IMR-90 (cell line): ENCODE measurements at regions not wholly inside any gene's neighbourhood (a gene's known extent, or its start where the extent isn't known, plus 50 kb on each side); places are given as distances from the start of the nearest gene placed in this dataset.

Experiments used
- ATAC-seq: fragments of 200-7000 bp; cut with Tn5 transposase; 2 replicates; pipeline ENCODE4 v1.9.1; 2020; ENCODE audit warnings: low read depth, mild to moderate bottlenecking, moderate library complexity
- BruUV-seq: library from RNA; stranded (reverse); fragments of 400-500 nt; replicated peaks from 2 replicates; lab custom pipeline; 2021; lab: Mats Ljungman, UMichigan
- CTCF ChIA-PET: fragments of 300-600 bp; formaldehyde crosslinking; extraction: SDS; loops from one replicate; lab custom pipeline; 2021; ENCODE audit warnings: antibody characterized with exemption; lab: Yijun Ruan, JAX
- POLR2A ChIA-PET: fragments of 300-600 bp; sonication (Branson Sonifier 250); formaldehyde crosslinking; loops from one replicate; lab custom pipeline; 2022; ENCODE audit warnings: antibody characterized with exemption; ENCODE audit not compliant: unreplicated experiment; lab: Charles Lee
- DNase-seq: peaks from one replicate; pipeline ENCODE4 v3.0.0; 2013
- H2AFZ ChIP-seq: replicated peaks from 2 replicates; pipeline ENCODE3; 2013; ENCODE audit warnings: low read length, mild to moderate bottlenecking; ENCODE audit not compliant: poor library complexity
- H2AK5ac ChIP-seq: 2 replicates; pipeline ENCODE4 v1.6.1; 2013; ENCODE audit warnings: low read depth, low read length, inconsistent platforms
- H2AK9ac ChIP-seq: replicated peaks from 2 replicates; pipeline ENCODE3; 2013; ENCODE audit warnings: mild to moderate bottlenecking, low read depth, low read length, moderate library complexity; ENCODE audit not compliant: poor library complexity
- H2BK120ac ChIP-seq: 2 replicates; pipeline ENCODE4 v1.6.1; 2013; ENCODE audit warnings: low read depth, low read length, inconsistent platforms
- H2BK15ac ChIP-seq: 3 replicates; pipeline ENCODE4 v1.6.1; 2013; ENCODE audit warnings: low read depth, low read length, inconsistent platforms
- H2BK20ac ChIP-seq: 2 replicates; pipeline ENCODE4 v1.6.1; 2013; ENCODE audit warnings: low read depth, mild to moderate bottlenecking, inconsistent platforms, low read length, moderate library complexity
- H2BK5ac ChIP-seq: 2 replicates; pipeline ENCODE4 v1.6.1; 2013; ENCODE audit warnings: mild to moderate bottlenecking, low read depth, low read length, inconsistent platforms; ENCODE audit not compliant: poor library complexity, severe bottlenecking
- H3K14ac ChIP-seq: replicated peaks from 2 replicates; pipeline ENCODE4 v1.6.1; 2013; ENCODE audit warnings: low read depth, low read length, inconsistent platforms
- H3K18ac ChIP-seq: 2 replicates; pipeline ENCODE4 v1.6.1; 2013; ENCODE audit warnings: low read depth, low read length, control low read depth
- H3K23ac ChIP-seq: 2 replicates; pipeline ENCODE4 v1.6.1; 2013; ENCODE audit warnings: low read depth, low read length, inconsistent platforms
- H3K27ac ChIP-seq: 2 replicates; pipeline ENCODE4 v1.5.1; 2013; ENCODE audit warnings: mild to moderate bottlenecking, control low read depth, low read length; ENCODE audit not compliant: insufficient read depth
- H3K27me3 ChIP-seq: 2 replicates; pipeline ENCODE4 v1.6.1; 2013; ENCODE audit warnings: low read length; ENCODE audit not compliant: control insufficient read depth, insufficient read depth
- H3K36me3 ChIP-seq: 2 replicates; pipeline ENCODE4 v1.6.1; 2013; ENCODE audit warnings: low read length, mixed read lengths; ENCODE audit not compliant: control insufficient read depth, insufficient read depth
- H3K4ac ChIP-seq: 2 replicates; pipeline ENCODE4 v1.6.1; 2013; ENCODE audit warnings: low read depth, low read length, inconsistent platforms
- H3K4me1 ChIP-seq: 2 replicates; pipeline ENCODE4 v1.6.1; 2013; ENCODE audit warnings: low read length, mixed read lengths; ENCODE audit not compliant: control insufficient read depth, insufficient read depth
- H3K4me2 ChIP-seq: 2 replicates; pipeline ENCODE4 v1.6.1; 2013; ENCODE audit warnings: low read depth, mild to moderate bottlenecking, control low read depth, low read length, moderate library complexity
- H3K4me3 ChIP-seq: 2 replicates; pipeline ENCODE4 v1.5.1; 2013; ENCODE audit warnings: low read depth, mild to moderate bottlenecking, control low read depth, low read length, moderate library complexity; ENCODE audit not compliant: insufficient read depth
- H3K56ac ChIP-seq: 2 replicates; pipeline ENCODE4 v1.6.1; 2013; ENCODE audit warnings: low read length, inconsistent platforms; ENCODE audit not compliant: insufficient read depth; ENCODE audit errors: extremely low read depth
- H3K79me1 ChIP-seq, 2 experiments: 2 replicates each; pipeline ENCODE4 v1.6.1; 2013; ENCODE audit warnings: low read length in 2 of 2, inconsistent platforms in 1 of 2, low read depth in 1 of 2
- H3K9ac ChIP-seq: 2 replicates; pipeline ENCODE4 v1.6.1; 2013; ENCODE audit warnings: low read depth, low read length, control low read depth
- H3K9me1 ChIP-seq: 2 replicates; pipeline ENCODE4 v1.6.1; 2013; ENCODE audit warnings: low read length, inconsistent platforms; ENCODE audit not compliant: insufficient read depth
- H3K9me3 ChIP-seq: 2 replicates; pipeline ENCODE4 v1.6.1; 2013; ENCODE audit warnings: low read length; ENCODE audit not compliant: control insufficient read depth, insufficient read depth
- H4K20me1 ChIP-seq: 2 replicates; pipeline ENCODE4 v1.6.1; 2013; ENCODE audit warnings: low read length, inconsistent platforms; ENCODE audit not compliant: insufficient read depth
- H4K5ac ChIP-seq: 2 replicates; pipeline ENCODE4 v1.6.1; 2013; ENCODE audit warnings: mild to moderate bottlenecking, low read depth, low read length, control low read depth
- H4K8ac ChIP-seq, 2 experiments: 2 replicates each; pipeline ENCODE4 v1.6.1; 2013; ENCODE audit warnings: low read depth in 2 of 2, low read length in 2 of 2, control low read depth in 1 of 2, inconsistent platforms in 1 of 2
- H4K91ac ChIP-seq: 2 replicates; pipeline ENCODE4 v1.6.1; 2013; ENCODE audit warnings: low read depth, low read length, inconsistent platforms; ENCODE audit not compliant: insufficient read depth
- BHLHE40 ChIP-seq: fragments of 150-350 bp; IDR thresholded peaks from 2 replicates; pipeline ENCODE4 v1.6.1; 2016; ENCODE audit warnings: mild to moderate bottlenecking, low read depth, low read length
- CEBPB ChIP-seq: IDR thresholded peaks from 2 replicates; pipeline ENCODE4 v1.6.1; 2012; ENCODE audit warnings: low read depth, low read length, improper control_type of control experiment
- CHD1 ChIP-seq: IDR thresholded peaks from 2 replicates; pipeline ENCODE4 v1.6.1; 2012; ENCODE audit warnings: low read depth, low read length, improper control_type of control experiment
- FOS ChIP-seq: fragments of 150-350 bp; IDR thresholded peaks from 2 replicates; pipeline ENCODE4 v1.6.1; 2016; ENCODE audit warnings: low read depth, low read length
- MAFK ChIP-seq: IDR thresholded peaks from 2 replicates; pipeline ENCODE4 v1.6.1; 2012; ENCODE audit warnings: low read depth, low read length, improper control_type of control experiment
- MAZ ChIP-seq: IDR thresholded peaks from 2 replicates; pipeline ENCODE4 v1.6.1; 2012; ENCODE audit warnings: low read depth, mild to moderate bottlenecking, low read length, improper control_type of control experiment, moderate library complexity, borderline replicate concordance
- MXI1 ChIP-seq: IDR thresholded peaks from 2 replicates; pipeline ENCODE4 v1.6.1; 2012; ENCODE audit warnings: low read depth, mild to moderate bottlenecking, low read length, moderate library complexity, borderline replicate concordance
- NFE2L2 ChIP-seq: fragments of 150-350 bp; IDR thresholded peaks from 2 replicates; pipeline ENCODE4 v1.6.1; 2016; ENCODE audit warnings: low read depth, mild to moderate bottlenecking, low read length
- POLR2A ChIP-seq: IDR thresholded peaks from 2 replicates; pipeline ENCODE4 v1.6.1; 2012; ENCODE audit warnings: mild to moderate bottlenecking, low read depth, low read length
- RAD21 ChIP-seq: IDR thresholded peaks from 2 replicates; pipeline ENCODE4 v1.6.1; 2012; ENCODE audit warnings: low read length, improper control_type of control experiment
- RCOR1 ChIP-seq: IDR thresholded peaks from 2 replicates; pipeline ENCODE4 v1.6.1; 2012; ENCODE audit warnings: mild to moderate bottlenecking, low read length, improper control_type of control experiment; ENCODE audit not compliant: insufficient replicate concordance
- RFX5 ChIP-seq: IDR thresholded peaks from 2 replicates; pipeline ENCODE4 v1.8.0; 2012; ENCODE audit warnings: low read depth, mild to moderate bottlenecking, low read length, moderate library complexity
- SMC3 ChIP-seq: fragments of 150-350 bp; IDR thresholded peaks from 2 replicates; pipeline ENCODE4 v1.6.1; 2016; ENCODE audit warnings: low read depth, mild to moderate bottlenecking, antibody characterized with exemption, low read length, moderate library complexity
- WGBS, 2 experiments: methylation state at CpG; one replicate each; pipeline versions ENCODE4 v1.1.5 to v1.1.7; 2013; ENCODE audit warnings: missing lambda C conversion rate in 2 of 2; ENCODE audit not compliant: insufficient read length in 1 of 2; ENCODE audit errors: extremely low coverage in 2 of 2; 5-methylcytosine and 5-hydroxymethylcytosine counted together
- dilution Hi-C: fragments of 300-500 bp; cut with HindIII; formaldehyde crosslinking; loops from one replicate; pipeline ENCODE4 v1.14.3; 2018; ENCODE audit warnings: low sequenced_read_pairs; ENCODE audit not compliant: unreplicated experiment
- in situ Hi-C: fragments of 300-500 bp; cut with MboI; formaldehyde crosslinking; loops from 3 replicates; pipeline ENCODE4 v1.14.3; 2019; ENCODE audit warnings: low sequenced_read_pairs, inconsistent platforms, mixed read lengths
- intact Hi-C: fragments of 100-400 bp; cut with micrococcal nuclease; formaldehyde crosslinking; loops from 2 replicates; pipeline ENCODE4 v1.10.0; 2022
- TF ChIP-seq, protein P1 (sequence below): fragments of 150-350 bp; IDR thresholded peaks from 2 replicates; pipeline ENCODE4 v1.6.1; 2017; ENCODE audit warnings: mild to moderate bottlenecking, antibody characterized with exemption, low read length, low read depth
- TF ChIP-seq, protein P2 (sequence below): conservative IDR thresholded peaks from 2 replicates; pipeline ENCODE4 v1.5.1; 2012; ENCODE audit warnings: mild to moderate bottlenecking, low read depth, low read length, improper control_type of control experiment
- TF ChIP-seq, protein P3 (sequence below): fragments of 150-350 bp; IDR thresholded peaks from 2 replicates; pipeline ENCODE4 v1.6.1; 2016; ENCODE audit warnings: low read depth, mild to moderate bottlenecking, low read length, moderate library complexity, borderline replicate concordance

DNA sequence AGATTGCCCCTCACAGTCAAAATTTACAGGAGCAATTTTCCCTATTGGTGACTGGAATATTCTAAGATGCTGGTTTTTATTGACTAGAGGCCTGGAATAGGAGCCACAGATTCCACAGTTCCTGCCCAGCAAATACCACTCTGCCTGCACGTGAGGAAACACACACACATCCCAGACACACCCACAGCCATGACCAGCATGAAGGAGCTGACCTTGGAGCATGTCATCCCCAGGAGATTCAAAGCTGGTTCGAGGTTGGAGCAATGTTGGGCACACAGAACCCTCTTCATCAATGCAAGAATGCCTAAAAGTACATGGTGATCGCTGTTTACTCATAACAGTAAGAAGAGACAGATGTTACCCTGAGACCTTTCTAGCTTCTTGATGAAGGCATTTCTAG lies 244.6 kb upstream of the FOXQ1 start:
- H2AK5ac ChIP-seq = peak overlapping the region; percentile 85
- H3K4me3 ChIP-seq = no peak overlapping the region
- no peak overlapping the region for H2AK9ac ChIP-seq
- H3K4me2 ChIP-seq = no peak overlapping the region
- intact Hi-C loops = no loop called here
- H3K27ac ChIP-seq = no peak overlapping the region
- WGBS, 2 experiments = 67% methylated on average over 1 of the region's 3 CpGs; no CpG with 5 or more reads in 1 of the 2 experiments
- H3K9me1 ChIP-seq = peaks cover 8% of the 10 kb centered on the region
- 0 out of 2 replicates have a peak overlapping the region, but pooled peaks have one; percentile 20 for H3K23ac ChIP-seq
- no peaks in the 10 kb centered on the region for H3K36me3 ChIP-seq
- peak overlapping the region; percentile 50 for H4K91ac ChIP-seq
- H3K14ac ChIP-seq = no peak overlapping the region
- TF ChIP-seq MAFK (no peak), POLR2A (no peak), RCOR1 (no peak), RAD21 (no peak), FOS (no peak), MXI1 (no peak), NFE2L2 (no peak), RFX5 (no peak), CHD1 (no peak), BHLHE40 (no peak), CEBPB (no peak), SMC3 (no peak), MAZ (no peak)
- TF ChIP-seq, protein P1, sequence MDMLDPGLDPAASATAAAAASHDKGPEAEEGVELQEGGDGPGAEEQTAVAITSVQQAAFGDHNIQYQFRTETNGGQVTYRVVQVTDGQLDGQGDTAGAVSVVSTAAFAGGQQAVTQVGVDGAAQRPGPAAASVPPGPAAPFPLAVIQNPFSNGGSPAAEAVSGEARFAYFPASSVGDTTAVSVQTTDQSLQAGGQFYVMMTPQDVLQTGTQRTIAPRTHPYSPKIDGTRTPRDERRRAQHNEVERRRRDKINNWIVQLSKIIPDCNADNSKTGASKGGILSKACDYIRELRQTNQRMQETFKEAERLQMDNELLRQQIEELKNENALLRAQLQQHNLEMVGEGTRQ = no peak
- TF ChIP-seq, protein P2, sequence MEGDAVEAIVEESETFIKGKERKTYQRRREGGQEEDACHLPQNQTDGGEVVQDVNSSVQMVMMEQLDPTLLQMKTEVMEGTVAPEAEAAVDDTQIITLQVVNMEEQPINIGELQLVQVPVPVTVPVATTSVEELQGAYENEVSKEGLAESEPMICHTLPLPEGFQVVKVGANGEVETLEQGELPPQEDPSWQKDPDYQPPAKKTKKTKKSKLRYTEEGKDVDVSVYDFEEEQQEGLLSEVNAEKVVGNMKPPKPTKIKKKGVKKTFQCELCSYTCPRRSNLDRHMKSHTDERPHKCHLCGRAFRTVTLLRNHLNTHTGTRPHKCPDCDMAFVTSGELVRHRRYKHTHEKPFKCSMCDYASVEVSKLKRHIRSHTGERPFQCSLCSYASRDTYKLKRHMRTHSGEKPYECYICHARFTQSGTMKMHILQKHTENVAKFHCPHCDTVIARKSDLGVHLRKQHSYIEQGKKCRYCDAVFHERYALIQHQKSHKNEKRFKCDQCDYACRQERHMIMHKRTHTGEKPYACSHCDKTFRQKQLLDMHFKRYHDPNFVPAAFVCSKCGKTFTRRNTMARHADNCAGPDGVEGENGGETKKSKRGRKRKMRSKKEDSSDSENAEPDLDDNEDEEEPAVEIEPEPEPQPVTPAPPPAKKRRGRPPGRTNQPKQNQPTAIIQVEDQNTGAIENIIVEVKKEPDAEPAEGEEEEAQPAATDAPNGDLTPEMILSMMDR = no peak
- TF ChIP-seq, protein P3, sequence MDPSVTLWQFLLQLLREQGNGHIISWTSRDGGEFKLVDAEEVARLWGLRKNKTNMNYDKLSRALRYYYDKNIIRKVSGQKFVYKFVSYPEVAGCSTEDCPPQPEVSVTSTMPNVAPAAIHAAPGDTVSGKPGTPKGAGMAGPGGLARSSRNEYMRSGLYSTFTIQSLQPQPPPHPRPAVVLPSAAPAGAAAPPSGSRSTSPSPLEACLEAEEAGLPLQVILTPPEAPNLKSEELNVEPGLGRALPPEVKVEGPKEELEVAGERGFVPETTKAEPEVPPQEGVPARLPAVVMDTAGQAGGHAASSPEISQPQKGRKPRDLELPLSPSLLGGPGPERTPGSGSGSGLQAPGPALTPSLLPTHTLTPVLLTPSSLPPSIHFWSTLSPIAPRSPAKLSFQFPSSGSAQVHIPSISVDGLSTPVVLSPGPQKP = no peak
- peak overlapping the region; percentile 64; the same call in 1 of the 2 replicates for H3K4ac ChIP-seq
- dilution Hi-C loops = no loop called here
- H3K18ac ChIP-seq = peak overlapping the region; percentile 33; the same call in 1 of the 2 replicates
- H2BK15ac ChIP-seq = peak overlapping the region; percentile 45; the same call in 1 of the 3 replicates
- peaks cover 22% of the 10 kb centered on the region for H3K4me1 ChIP-seq
- H2AFZ ChIP-seq = no peak overlapping the region
- DNase-seq (no peak), ATAC-seq (no peak)
- no TSS peak for BruUV-seq
- no peak overlapping the region for H3K9ac ChIP-seq
- H4K5ac ChIP-seq = 0 out of 2 replicates have a peak overlapping the region, but pooled peaks have one; percentile 11
- no peak overlapping the region; a peak in 1 of 4 replicates for H4K8ac ChIP-seq
- POLR2A ChIA-PET = no interaction called here
- peak overlapping the region; percentile 74 for H2BK120ac ChIP-seq
- in situ Hi-C loops = no loop called here
- H3K27me3 ChIP-seq = no peaks in the 10 kb centered on the region; the same call in 1 of the 2 replicates
- H3K79me1 ChIP-seq = no peaks in the 10 kb centered on the region
- H3K56ac ChIP-seq = no peak overlapping the region
- no peaks in the 10 kb centered on the region for H3K9me3 ChIP-seq
- no peak overlapping the region for H2BK5ac ChIP-seq
- H4K20me1 ChIP-seq = no peaks in the 10 kb centered on the region
- peak overlapping the region; percentile 90 for H2BK20ac ChIP-seq
- CTCF ChIA-PET = no interaction called here
